Suprapubic skin (tissue), 4 donors: ENCODE measurements at regions not wholly inside any gene's neighbourhood (a gene's known extent, or its start where the extent isn't known, plus 50 kb on each side); places are given as distances from the start of the nearest gene placed in this dataset.

Source experiments
- EP300 ChIP-seq: sonication (generic); formaldehyde crosslinking; IDR thresholded peaks from one replicate; pipeline ENCODE4 v1.6.1; 2017; ENCODE audit warnings: antibody characterized with exemption
- POLR2A ChIP-seq, 2 donors: fragments of 450-650 bp; IDR thresholded peaks; one replicate each; pipeline ENCODE4 v1.6.1; 2017; ENCODE audit warnings: antibody characterized with exemption in 2 of 2, mild to moderate bottlenecking in 2 of 2, moderate library complexity in 2 of 2
- POLR2AphosphoS5 ChIP-seq, 3 donors: sonication (generic); formaldehyde crosslinking; IDR thresholded peaks; one replicate each; pipeline ENCODE4 v1.6.1; 2017; ENCODE audit warnings: antibody characterized with exemption in 3 of 3
- TF ChIP-seq, protein P1 (sequence below), 2 donors: fragments of 200-600 bp in 1 of 2; fragments of 450-650 bp in 1 of 2; sonication (generic) in 1 of 2; IDR thresholded peaks; one replicate each; pipeline ENCODE4 v1.5.1; 2016 to 2019; ENCODE audit warnings: antibody characterized with exemption in 2 of 2, mild to moderate bottlenecking in 1 of 2, moderate library complexity in 1 of 2

- TF ChIP-seq, protein P1, sequence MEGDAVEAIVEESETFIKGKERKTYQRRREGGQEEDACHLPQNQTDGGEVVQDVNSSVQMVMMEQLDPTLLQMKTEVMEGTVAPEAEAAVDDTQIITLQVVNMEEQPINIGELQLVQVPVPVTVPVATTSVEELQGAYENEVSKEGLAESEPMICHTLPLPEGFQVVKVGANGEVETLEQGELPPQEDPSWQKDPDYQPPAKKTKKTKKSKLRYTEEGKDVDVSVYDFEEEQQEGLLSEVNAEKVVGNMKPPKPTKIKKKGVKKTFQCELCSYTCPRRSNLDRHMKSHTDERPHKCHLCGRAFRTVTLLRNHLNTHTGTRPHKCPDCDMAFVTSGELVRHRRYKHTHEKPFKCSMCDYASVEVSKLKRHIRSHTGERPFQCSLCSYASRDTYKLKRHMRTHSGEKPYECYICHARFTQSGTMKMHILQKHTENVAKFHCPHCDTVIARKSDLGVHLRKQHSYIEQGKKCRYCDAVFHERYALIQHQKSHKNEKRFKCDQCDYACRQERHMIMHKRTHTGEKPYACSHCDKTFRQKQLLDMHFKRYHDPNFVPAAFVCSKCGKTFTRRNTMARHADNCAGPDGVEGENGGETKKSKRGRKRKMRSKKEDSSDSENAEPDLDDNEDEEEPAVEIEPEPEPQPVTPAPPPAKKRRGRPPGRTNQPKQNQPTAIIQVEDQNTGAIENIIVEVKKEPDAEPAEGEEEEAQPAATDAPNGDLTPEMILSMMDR (IDR thresholded peaks at IDR 0.05), result no peak
- no peak for TF ChIP-seq POLR2A (IDR thresholded peaks at IDR 0.05)
- TF ChIP-seq EP300, result no peak
- no peak for TF ChIP-seq POLR2AphosphoS5 (IDR thresholded peaks at IDR 0.05)
These were observed 95.5 kb upstream of the TENM4 start for GRCh38 chr11:79536155-79536917.
